Tibial nerve (tissue), 4 donors: ENCODE measurements at regions not wholly inside any gene's neighbourhood (a gene's known extent, or its start where the extent isn't known, plus 50 kb on each side); places are given as distances from the start of the nearest gene placed in this dataset.

Source experiments
- EP300 ChIP-seq, 2 donors: sonication (generic); formaldehyde crosslinking; IDR thresholded peaks; one replicate each; pipeline ENCODE4 v1.6.1; 2017; ENCODE audit warnings: antibody characterized with exemption in 2 of 2, mild to moderate bottlenecking in 1 of 2
- POLR2A ChIP-seq, 2 donors: fragments of 450-650 bp; IDR thresholded peaks; one replicate each; pipeline ENCODE4 v1.6.1; 2017; ENCODE audit warnings: antibody characterized with exemption in 2 of 2, mild to moderate bottlenecking in 2 of 2, moderate library complexity in 2 of 2
- TF ChIP-seq, protein P1 (sequence below), 5 experiments: fragments of 200-600 bp in 3 of 5; fragments of 450-650 bp in 2 of 5; sonication (generic) in 3 of 5; IDR thresholded peaks; one replicate each; pipeline ENCODE4 v1.5.1; 2016 to 2019; ENCODE audit warnings: antibody characterized with exemption in 5 of 5, mild to moderate bottlenecking in 3 of 5, moderate library complexity in 2 of 5

DNA sequence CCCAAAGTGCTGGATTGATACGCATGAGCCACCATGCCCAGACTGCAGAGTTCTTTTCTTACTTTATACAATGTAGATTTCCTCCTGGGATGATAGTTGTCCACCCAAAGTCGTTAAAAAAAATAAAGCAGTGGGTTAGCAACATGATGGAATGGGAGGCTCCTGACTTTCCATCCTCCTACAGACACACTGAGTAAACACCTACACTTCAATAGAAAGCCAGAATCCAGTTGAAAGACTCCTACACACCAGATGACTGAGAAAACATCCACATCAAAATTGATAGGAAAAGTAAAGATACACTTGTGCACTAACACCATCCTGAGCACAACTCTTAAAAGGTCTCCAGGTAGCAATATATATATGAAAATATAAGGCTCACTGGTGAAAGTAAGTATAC is 95.0 kb upstream of the TUT7 start:
- TF ChIP-seq, protein P1, sequence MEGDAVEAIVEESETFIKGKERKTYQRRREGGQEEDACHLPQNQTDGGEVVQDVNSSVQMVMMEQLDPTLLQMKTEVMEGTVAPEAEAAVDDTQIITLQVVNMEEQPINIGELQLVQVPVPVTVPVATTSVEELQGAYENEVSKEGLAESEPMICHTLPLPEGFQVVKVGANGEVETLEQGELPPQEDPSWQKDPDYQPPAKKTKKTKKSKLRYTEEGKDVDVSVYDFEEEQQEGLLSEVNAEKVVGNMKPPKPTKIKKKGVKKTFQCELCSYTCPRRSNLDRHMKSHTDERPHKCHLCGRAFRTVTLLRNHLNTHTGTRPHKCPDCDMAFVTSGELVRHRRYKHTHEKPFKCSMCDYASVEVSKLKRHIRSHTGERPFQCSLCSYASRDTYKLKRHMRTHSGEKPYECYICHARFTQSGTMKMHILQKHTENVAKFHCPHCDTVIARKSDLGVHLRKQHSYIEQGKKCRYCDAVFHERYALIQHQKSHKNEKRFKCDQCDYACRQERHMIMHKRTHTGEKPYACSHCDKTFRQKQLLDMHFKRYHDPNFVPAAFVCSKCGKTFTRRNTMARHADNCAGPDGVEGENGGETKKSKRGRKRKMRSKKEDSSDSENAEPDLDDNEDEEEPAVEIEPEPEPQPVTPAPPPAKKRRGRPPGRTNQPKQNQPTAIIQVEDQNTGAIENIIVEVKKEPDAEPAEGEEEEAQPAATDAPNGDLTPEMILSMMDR (IDR thresholded peaks at IDR 0.05), result no peak
- TF ChIP-seq POLR2A (IDR thresholded peaks at IDR 0.05) (no peak), EP300 (IDR thresholded peaks at IDR 0.05) (no peak)
